CD14-positive monocyte (primary cell): ENCODE measurements at regions not wholly inside any gene's neighbourhood (a gene's known extent, or its start where the extent isn't known, plus 50 kb on each side); places are given as distances from the start of the nearest gene placed in this dataset.

ENCODE experiments used
- DNase-seq, 3 donors: peaks; one replicate each; pipeline ENCODE4 v3.0.0-alpha.2; 2011 to 2022
- H2AFZ ChIP-seq: 2 replicates; pipeline ENCODE4 v1.6.0; 2012; ENCODE audit warnings: mild to moderate bottlenecking, low read depth, low read length, inconsistent platforms; ENCODE audit not compliant: insufficient read depth, poor library complexity, severe bottlenecking
- H3K27ac ChIP-seq, 2 donors: 1 replicate in 1 of 2; 2 replicates in 1 of 2; pipeline ENCODE4 v1.5.1; 2012 to 2013; ENCODE audit warnings: low read length in 2 of 2, control low read depth in 1 of 2, inconsistent platforms in 1 of 2, low read depth in 1 of 2, mild to moderate bottlenecking in 1 of 2
- H3K27me3 ChIP-seq, 2 donors: one replicate each; pipeline versions ENCODE4 v1.6.0 to v1.6.1; 2011 to 2013; ENCODE audit warnings: low read length in 2 of 2; ENCODE audit not compliant: control insufficient read depth in 2 of 2, insufficient read depth in 2 of 2
- H3K36me3 ChIP-seq, 2 donors: replicated peaks in 1 of 2; 1 replicate in 1 of 2; 2 replicates in 1 of 2; pipeline versions ENCODE4 v1.5.1 to v1.6.1; 2012 to 2013; ENCODE audit warnings: low read length in 2 of 2, control low read depth in 1 of 2, inconsistent platforms in 1 of 2, mild to moderate bottlenecking in 1 of 2; ENCODE audit not compliant: insufficient read depth in 2 of 2, control insufficient read depth in 1 of 2
- H3K4me1 ChIP-seq, 2 donors: 1 replicate in 1 of 2; 2 replicates in 1 of 2; pipeline versions ENCODE4 v1.5.1 to v1.6.1; 2012 to 2013; ENCODE audit warnings: low read length in 2 of 2, control low read depth in 1 of 2, inconsistent platforms in 1 of 2, mild to moderate bottlenecking in 1 of 2, moderate library complexity in 1 of 2; ENCODE audit not compliant: insufficient read depth in 2 of 2, control insufficient read depth in 1 of 2
- H3K4me2 ChIP-seq: replicated peaks from 2 replicates; pipeline ENCODE3; 2012; ENCODE audit warnings: low read length, moderate library complexity, mild to moderate bottlenecking; ENCODE audit not compliant: poor library complexity, severe bottlenecking; ENCODE audit errors: extremely low read depth
- H3K4me3 ChIP-seq, 3 experiments: fragments of 200-600 bp in 1 of 3; sonication (generic) in 1 of 3; replicated peaks in 1 of 3; 1 replicate in 2 of 3; 2 replicates in 1 of 3; pipeline ENCODE4 v1.5.1; 2011 to 2013; ENCODE audit warnings: low read length in 3 of 3, mild to moderate bottlenecking in 3 of 3, control low read depth in 2 of 3, low read depth in 2 of 3, inconsistent platforms in 1 of 3, moderate library complexity in 1 of 3
- H3K79me2 ChIP-seq: 2 replicates; pipeline ENCODE4 v1.6.0; 2012; ENCODE audit warnings: mild to moderate bottlenecking, control low read depth, inconsistent platforms, low read length, moderate library complexity; ENCODE audit not compliant: insufficient read depth
- H3K9ac ChIP-seq: 2 replicates; pipeline ENCODE4 v1.6.0; 2017; ENCODE audit warnings: low read length, mild to moderate bottlenecking; ENCODE audit not compliant: insufficient read depth, poor library complexity, severe bottlenecking
- H3K9me3 ChIP-seq, 2 donors: replicated peaks in 1 of 2; 1 replicate in 1 of 2; 2 replicates in 1 of 2; pipeline versions ENCODE4 v1.5.1 to v1.6.1; 2012 to 2013; ENCODE audit warnings: low read length in 2 of 2, control low read depth in 1 of 2; ENCODE audit not compliant: control insufficient read depth in 1 of 2, insufficient read depth in 1 of 2
- H4K20me1 ChIP-seq: 2 replicates; pipeline ENCODE4 v1.6.0; 2012; ENCODE audit warnings: mild to moderate bottlenecking, low read length, control low read depth, moderate library complexity; ENCODE audit not compliant: insufficient read depth
- H3K27ac Mint-ChIP-seq, 7 donors: one replicate each; pipeline ENCODE4 v1.8.0; 2020; ENCODE audit warnings: mild to moderate bottlenecking in 7 of 7, mixed read lengths in 7 of 7, moderate library complexity in 6 of 7, inconsistent platforms in 2 of 7
- H3K27me3 Mint-ChIP-seq, 3 donors: one replicate each; pipeline ENCODE4 v1.8.0; 2021 to 2022; ENCODE audit warnings: low read depth in 3 of 3, mild to moderate bottlenecking in 3 of 3, mixed read lengths in 3 of 3, moderate library complexity in 3 of 3, inconsistent platforms in 1 of 3
- H3K36me3 Mint-ChIP-seq, 2 donors: one replicate each; pipeline ENCODE4 v1.8.0; 2020; ENCODE audit warnings: mixed read lengths in 2 of 2, inconsistent platforms in 1 of 2, mild to moderate bottlenecking in 1 of 2
- H3K4me1 Mint-ChIP-seq: one replicate; pipeline ENCODE4 v1.8.0; 2020; ENCODE audit warnings: mild to moderate bottlenecking, mixed read lengths
- H3K4me3 Mint-ChIP-seq, 2 donors: one replicate each; pipeline ENCODE4 v1.8.0; 2020; ENCODE audit warnings: mild to moderate bottlenecking in 2 of 2, mixed read lengths in 2 of 2, moderate library complexity in 1 of 2
- H3K9me3 Mint-ChIP-seq, 7 donors: one replicate each; pipeline ENCODE4 v1.8.0; 2020 to 2022; ENCODE audit warnings: mixed read lengths in 7 of 7, mild to moderate bottlenecking in 6 of 7, moderate library complexity in 6 of 7, inconsistent platforms in 2 of 7
- CTCF ChIP-seq: fragments of 200-600 bp; IDR thresholded peaks from one replicate; pipeline ENCODE4 v1.8.0; 2022; ENCODE audit warnings: antibody characterized with exemption, mild to moderate bottlenecking
- WGBS: methylation state at CpG from one replicate; pipeline ENCODE4 v1.1.5; 2013; ENCODE audit warnings: missing lambda C conversion rate; ENCODE audit not compliant: insufficient coverage; 5-methylcytosine and 5-hydroxymethylcytosine counted together
- intact Hi-C, 2 donors: fragments of 100-400 bp; cut with micrococcal nuclease; formaldehyde crosslinking; loops; one replicate each; pipeline versions ENCODE4 v1.15.0 to v1.15.1; 2023

GRCh38 chr2:23221901-23222300 is 163.1 kb upstream of the KLHL29 start:
- Histone ChIP-seq H3K79me2 (no peaks in the 10 kb centered on the region), H3K36me3 (no peaks in the 10 kb centered on the region), H3K27ac (no peak overlapping the region), H3K27me3 (no peaks in the 10 kb centered on the region), H3K9me3 (no peaks in the 10 kb centered on the region), H3K9ac (no peak overlapping the region), H2AFZ (no peak overlapping the region), H3K4me3 (no peak overlapping the region), H4K20me1 (no peaks in the 10 kb centered on the region), H3K4me2 (no peak overlapping the region), H3K4me1 (no peaks in the 10 kb centered on the region)
- H3K27ac Mint-ChIP-seq = no peak overlapping the region
- H3K9me3 Mint-ChIP-seq = peaks cover 0 to 7% (median 0%) of the 10 kb centered on the region in 7 donors
- H3K27me3 Mint-ChIP-seq = peaks cover 0 to 4% (median 3%) of the 10 kb centered on the region in 3 donors
- H3K4me3 Mint-ChIP-seq = no peak overlapping the region
- H3K36me3 Mint-ChIP-seq = no peaks in the 10 kb centered on the region
- 81% methylated on average over 4 of the region's 4 CpGs for WGBS
- no peaks in the 10 kb centered on the region for H3K4me1 Mint-ChIP-seq
- no peak for DNase-seq
- intact Hi-C loops = no loop called here
- no peak for TF ChIP-seq CTCF

GRCh38 chr2:23230885-23231284 is 154.1 kb upstream of the KLHL29 start:
- TF ChIP-seq CTCF = no peak
- Mint-ChIP-seq H3K4me1 (no peaks in the 10 kb centered on the region), H3K27ac (no peak overlapping the region), H3K27me3 (peaks cover 1 to 4% (median 2%) of the 10 kb centered on the region in 3 donors), H3K9me3 (peaks cover 4 to 15% (median 9%) of the 10 kb centered on the region in 7 donors), H3K4me3 (no peak overlapping the region), H3K36me3 (no peaks in the 10 kb centered on the region)
- Histone ChIP-seq H3K79me2 (no peaks in the 10 kb centered on the region), H3K4me2 (no peak overlapping the region), H3K4me1 (no peaks in the 10 kb centered on the region), H4K20me1 (no peaks in the 10 kb centered on the region), H3K27ac (no peak overlapping the region), H3K36me3 (no peaks in the 10 kb centered on the region), H3K9ac (no peak overlapping the region), H3K9me3 (peaks cover 13 to 15% of the 10 kb centered on the region in 2 donors), H2AFZ (no peak overlapping the region), H3K27me3 (no peaks in the 10 kb centered on the region), H3K4me3 (no peak overlapping the region)
- no peak for DNase-seq
- intact Hi-C loops = no loop called here
- WGBS = 78% methylated on average over 6 of the region's 8 CpGs
